HG03378 (cell line): ENCODE measurements at regions not wholly inside any gene's neighbourhood (a gene's known extent, or its start where the extent isn't known, plus 50 kb on each side); places are given as distances from the start of the nearest gene placed in this dataset.

ENCODE experiments used
- ATAC-seq: cut with Tn5 transposase; IDR thresholded peaks from one replicate; pipeline ENCODE4 v1.9.1; 2021; ENCODE audit warnings: mild to moderate bottlenecking, moderate library complexity; ENCODE audit not compliant: unreplicated experiment

GRCh38 chr9:79224672-79225433 lies 346.9 kb upstream of the TLE4 start:
- ATAC-seq = no peak

GRCh38 chr9:79233542-79233941 lies 338.2 kb upstream of the TLE4 start:
- no peak for ATAC-seq

GRCh38 chr9:79236466-79236865 lies 335.3 kb upstream of the TLE4 start:
- no peak for ATAC-seq

GRCh38 chr9:79237861-79238260 lies 333.9 kb upstream of the TLE4 start:
- ATAC-seq = no peak

GRCh38 chr9:79240774-79241173 lies 331.0 kb upstream of the TLE4 start:
- no peak for ATAC-seq

- no peak for ATAC-seq
Measured at GRCh38 chr9:79242489-79242888, 329.3 kb upstream of the TLE4 start.

GRCh38 chr9:79246170-79246569 lies 325.6 kb upstream of the TLE4 start:
- ATAC-seq = no peak

GRCh38 chr9:79247021-79247420 lies 324.7 kb upstream of the TLE4 start:
- no peak for ATAC-seq

GRCh38 chr9:79250806-79251205 lies 321.0 kb upstream of the TLE4 start:
- ATAC-seq = no peak

- ATAC-seq = no peak
Measured at GRCh38 chr9:79254900-79255650, 316.7 kb upstream of the TLE4 start.

- no peak for ATAC-seq
Measured at GRCh38 chr9:79255651-79256260, 316.0 kb upstream of the TLE4 start.

GRCh38 chr9:79256691-79257213 lies 315.0 kb upstream of the TLE4 start:
- no peak for ATAC-seq

GRCh38 chr9:79257228-79257781 lies 314.5 kb upstream of the TLE4 start:
- ATAC-seq = no peak

GRCh38 chr9:79257790-79258351 lies 313.9 kb upstream of the TLE4 start:
- ATAC-seq = no peak

GRCh38 chr9:79259858-79260257 lies 311.9 kb upstream of the TLE4 start:
- ATAC-seq = no peak

- ATAC-seq = no peak
Measured at GRCh38 chr9:79263628-79264027, 308.1 kb upstream of the TLE4 start.

- ATAC-seq = no peak
Measured at GRCh38 chr9:79264041-79264440, 307.7 kb upstream of the TLE4 start.

GRCh38 chr9:79264511-79265355 lies 307.0 kb upstream of the TLE4 start:
- ATAC-seq = no peak

- no peak for ATAC-seq
Measured at GRCh38 chr9:79266986-79267385, 304.8 kb upstream of the TLE4 start.

GRCh38 chr9:79268806-79269205 lies 303.0 kb upstream of the TLE4 start:
- no peak for ATAC-seq
